KBM-7 (cell line): ENCODE measurements at regions not wholly inside any gene's neighbourhood (a gene's known extent, or its start where the extent isn't known, plus 50 kb on each side); places are given as distances from the start of the nearest gene placed in this dataset.
"Not testable (repeated sequence)": the region's sequence is repeated elsewhere in the genome, so short reads cannot be mapped to it uniquely, and the experiment has no call there.

Experiments
- DNase-seq: peaks from one replicate; pipeline ENCODE4 v3.0.0-alpha.2; 2015
- in situ Hi-C: fragments of 300-500 bp; cut with MboI; formaldehyde crosslinking; loops from 2 replicates; pipeline ENCODE4 v1.14.3; 2020; ENCODE audit warnings: low sequenced_read_pairs, low pct_unique_long_range_greater_than_20kb, mixed read lengths

- in situ Hi-C loops: no loop called here
- no peak for DNase-seq
Measured at GRCh38 chr3:148451969-148452368, 245.7 kb upstream of the AGTR1 start.

- in situ Hi-C loops: no loop called here
- no peak for DNase-seq
Measured at GRCh38 chr3:148453781-148454191, 243.9 kb upstream of the AGTR1 start.

GRCh38 chr3:148455098-148455497, 242.6 kb upstream of the AGTR1 start:
- no peak for DNase-seq
- in situ Hi-C loops: no loop called here

- in situ Hi-C loops: no loop called here
- DNase-seq: no peak
Measured at GRCh38 chr3:148457886-148458285, 239.8 kb upstream of the AGTR1 start.

GRCh38 chr3:148459931-148460513, 237.7 kb upstream of the AGTR1 start:
- peak; percentile 8 for DNase-seq
- in situ Hi-C loops: no loop called here

GRCh38 chr3:148460686-148461085, 237.0 kb upstream of the AGTR1 start:
- DNase-seq: no peak
- in situ Hi-C loops: no loop called here

- DNase-seq: no peak
- in situ Hi-C loops: no loop called here
Measured at GRCh38 chr3:148464246-148464645, 233.5 kb upstream of the AGTR1 start.

GRCh38 chr3:148466143-148466542, 231.6 kb upstream of the AGTR1 start:
- DNase-seq: no peak
- in situ Hi-C loops: no loop called here

- in situ Hi-C loops: no loop called here
- no peak for DNase-seq
Measured at GRCh38 chr3:148466980-148467740, 230.5 kb upstream of the AGTR1 start.

GRCh38 chr3:148477375-148477774, 220.3 kb upstream of the AGTR1 start:
- DNase-seq: no peak
- in situ Hi-C loops: no loop called here

GRCh38 chr3:148493631-148494030, 204.1 kb upstream of the AGTR1 start:
- in situ Hi-C loops: no loop called here
- no peak for DNase-seq

GRCh38 chr3:148494451-148494850, 203.3 kb upstream of the AGTR1 start:
- DNase-seq: no peak
- in situ Hi-C loops: no loop called here

- in situ Hi-C loops: no loop called here
- DNase-seq: no peak
Measured at GRCh38 chr3:148500881-148501280, 196.8 kb upstream of the AGTR1 start.

- DNase-seq: no peak
- in situ Hi-C loops: no loop called here
Measured at GRCh38 chr3:148510116-148510515, 187.6 kb upstream of the AGTR1 start.

- in situ Hi-C loops: no loop called here
- no peak for DNase-seq
Measured at GRCh38 chr3:148510561-148510960, 187.1 kb upstream of the AGTR1 start.

GRCh38 chr3:148512648-148513047, 185.1 kb upstream of the AGTR1 start:
- DNase-seq: no peak
- in situ Hi-C loops: no loop called here

- no peak for DNase-seq
Measured at GRCh38 chr3:148513096-148513543, 184.6 kb upstream of the AGTR1 start.

GRCh38 chr3:148518520-148518919, 179.2 kb upstream of the AGTR1 start:
- in situ Hi-C loops: no loop called here
- no peak for DNase-seq

More at GRCh38 chr3:148513096-148513543, 184.6 kb upstream of the AGTR1 start:
- in situ Hi-C loops: no loop called here

GRCh38 chr3:148525621-148526020, 172.1 kb upstream of the AGTR1 start:
- in situ Hi-C loops, DNase-seq: not testable (repeated sequence)

GRCh38 chr3:148528024-148528423, 169.7 kb upstream of the AGTR1 start:
- in situ Hi-C loops: no loop called here
- no peak for DNase-seq

GRCh38 chr3:148531836-148532235, 165.9 kb upstream of the AGTR1 start:
- DNase-seq: no peak
- in situ Hi-C loops: no loop called here
